ENCODE measurements at regions not wholly inside any gene's neighbourhood (a gene's known extent, or its start where the extent isn't known, plus 50 kb on each side); places are given as distances from the start of the nearest gene placed in this dataset.

DNA sequence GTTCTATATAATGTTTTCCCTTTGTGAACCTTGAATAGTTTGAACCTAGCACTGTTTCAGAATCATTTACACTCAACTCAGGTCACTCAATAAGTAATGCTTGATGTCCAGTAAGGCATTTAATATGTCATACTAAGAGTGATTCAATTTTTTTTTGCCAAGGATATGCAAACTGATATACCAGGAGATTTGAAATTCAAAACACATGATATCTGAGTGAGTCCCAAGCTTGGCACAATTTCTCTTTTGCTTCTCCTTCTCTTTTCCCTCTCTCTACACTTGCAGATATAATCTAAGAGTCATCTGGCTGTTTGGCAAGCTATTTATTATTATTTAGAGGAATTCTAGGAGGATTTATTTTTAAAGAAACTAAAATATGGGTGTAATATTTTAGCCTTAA, 61.6 kb upstream of the SPAG17 start:
- Histone ChIP-seq H3K4me3 (ENCODE audit: low read depth, low read length) (no peak overlapping the region), H3K9me3 (ENCODE audit: control insufficient read depth, insufficient read depth, low read depth, low read length) (no peaks in the 10 kb centered on the region), H3K27me3 (ENCODE audit: control insufficient read depth, insufficient read depth, low read length) (no peaks in the 10 kb centered on the region), H3K4me1 (ENCODE audit: control insufficient read depth, insufficient read depth, low read length) (peaks cover 20% of the 10 kb centered on the region), H3K36me3 (ENCODE audit: control insufficient read depth, insufficient read depth, low read length) (no peaks in the 10 kb centered on the region), H3K27ac (ENCODE audit: low read depth, low read length) (no peak overlapping the region), H3K9ac (ENCODE audit: low read length) (no peak overlapping the region)

DNA sequence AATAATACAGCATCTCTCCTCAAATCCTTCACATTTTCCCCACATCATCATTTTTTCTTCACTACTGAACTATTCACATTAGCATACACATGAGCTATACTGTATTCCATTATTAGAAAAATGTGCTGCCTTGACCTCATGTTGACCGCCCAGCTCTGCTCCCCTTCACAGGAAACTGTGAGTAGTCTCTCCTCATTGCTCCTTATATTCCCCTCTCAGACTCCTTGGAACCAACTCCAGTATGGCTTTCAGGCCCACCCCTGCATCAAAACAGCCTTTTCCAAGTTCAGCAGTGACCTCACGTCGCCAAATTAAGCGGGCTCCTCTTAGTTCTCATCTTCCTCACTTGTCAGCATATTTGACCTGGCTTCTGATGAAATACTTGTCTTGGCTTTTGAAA, 59.2 kb upstream of the SPAG17 start:
- Histone ChIP-seq H3K27ac (ENCODE audit: low read depth, low read length) (no peak overlapping the region), H3K36me3 (ENCODE audit: control insufficient read depth, insufficient read depth, low read length) (no peaks in the 10 kb centered on the region), H3K4me1 (ENCODE audit: control insufficient read depth, insufficient read depth, low read length) (peaks cover under 1% of the 10 kb centered on the region; the same call in 1 of the 2 replicates), H3K9me3 (ENCODE audit: control insufficient read depth, insufficient read depth, low read depth, low read length) (peaks cover 10% of the 10 kb centered on the region), H3K4me3 (ENCODE audit: low read depth, low read length) (no peak overlapping the region), H3K27me3 (ENCODE audit: control insufficient read depth, insufficient read depth, low read length) (no peaks in the 10 kb centered on the region), H3K9ac (ENCODE audit: low read length) (no peak overlapping the region)

GRCh38 chr1:118243269-118243668, 58.2 kb upstream of the SPAG17 start:
- Histone ChIP-seq H3K9me3 (ENCODE audit: control insufficient read depth, insufficient read depth, low read depth, low read length) (peaks cover 19% of the 10 kb centered on the region), H3K36me3 (ENCODE audit: control insufficient read depth, insufficient read depth, low read length) (no peaks in the 10 kb centered on the region), H3K27me3 (ENCODE audit: control insufficient read depth, insufficient read depth, low read length) (no peaks in the 10 kb centered on the region), H3K9ac (ENCODE audit: low read length) (no peak overlapping the region), H3K4me1 (ENCODE audit: control insufficient read depth, insufficient read depth, low read length) (no peaks in the 10 kb centered on the region), H3K4me3 (ENCODE audit: low read depth, low read length) (no peak overlapping the region), H3K27ac (ENCODE audit: low read depth, low read length) (no peak overlapping the region)

All from HUES6 (cell line).